Middle frontal gyrus (tissue), 1 donor: ENCODE measurements at regions not wholly inside any gene's neighbourhood (a gene's known extent, or its start where the extent isn't known, plus 50 kb on each side); places are given as distances from the start of the nearest gene placed in this dataset.
"Not testable (repeated sequence)": the region's sequence is repeated elsewhere in the genome, so short reads cannot be mapped to it uniquely, and the experiment has no call there.

ENCODE experiments used
- DNase-seq: peaks from one replicate; pipeline ENCODE4 v3.0.0-alpha.2; 2015; ENCODE audit warnings: low spot score; ENCODE audit errors: extremely low spot score

DNA sequence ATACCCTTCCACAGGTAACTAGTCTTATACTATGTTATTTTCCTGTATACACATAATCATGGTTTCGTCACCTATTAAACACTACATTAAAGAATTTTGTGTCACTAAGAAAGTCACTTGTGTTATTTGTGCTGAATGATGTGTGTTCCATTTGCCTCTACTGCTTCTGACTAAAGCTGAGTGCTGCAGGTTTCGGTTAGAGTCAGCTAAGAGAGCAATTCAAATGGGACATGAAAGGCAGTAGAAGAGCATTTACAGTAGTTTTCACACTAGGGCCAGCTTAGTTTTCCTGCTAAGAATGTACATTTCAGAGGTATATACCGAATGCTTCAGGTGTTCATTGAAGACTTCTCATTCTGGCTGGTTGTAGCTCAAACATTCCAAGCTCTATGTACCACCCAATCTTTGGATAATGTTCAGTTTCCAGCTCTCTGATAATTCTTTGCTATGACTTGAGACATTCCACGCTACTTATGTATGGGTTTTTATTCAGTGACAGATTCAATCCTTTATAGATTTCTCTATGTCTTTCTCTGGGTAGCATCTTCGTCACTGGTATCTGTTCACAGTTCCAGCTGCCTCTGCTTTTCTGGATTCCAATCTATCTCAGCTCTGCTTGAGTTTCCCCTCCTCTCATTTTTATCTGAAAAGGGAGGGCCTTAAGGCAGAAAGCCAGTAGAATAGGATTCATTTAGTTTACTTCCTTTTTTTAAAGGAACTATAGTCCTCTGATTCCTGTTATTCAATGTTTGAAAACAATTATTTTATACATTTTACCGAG is 164.4 kb downstream of the CXXC4 start:
- no peak for DNase-seq

DNA sequence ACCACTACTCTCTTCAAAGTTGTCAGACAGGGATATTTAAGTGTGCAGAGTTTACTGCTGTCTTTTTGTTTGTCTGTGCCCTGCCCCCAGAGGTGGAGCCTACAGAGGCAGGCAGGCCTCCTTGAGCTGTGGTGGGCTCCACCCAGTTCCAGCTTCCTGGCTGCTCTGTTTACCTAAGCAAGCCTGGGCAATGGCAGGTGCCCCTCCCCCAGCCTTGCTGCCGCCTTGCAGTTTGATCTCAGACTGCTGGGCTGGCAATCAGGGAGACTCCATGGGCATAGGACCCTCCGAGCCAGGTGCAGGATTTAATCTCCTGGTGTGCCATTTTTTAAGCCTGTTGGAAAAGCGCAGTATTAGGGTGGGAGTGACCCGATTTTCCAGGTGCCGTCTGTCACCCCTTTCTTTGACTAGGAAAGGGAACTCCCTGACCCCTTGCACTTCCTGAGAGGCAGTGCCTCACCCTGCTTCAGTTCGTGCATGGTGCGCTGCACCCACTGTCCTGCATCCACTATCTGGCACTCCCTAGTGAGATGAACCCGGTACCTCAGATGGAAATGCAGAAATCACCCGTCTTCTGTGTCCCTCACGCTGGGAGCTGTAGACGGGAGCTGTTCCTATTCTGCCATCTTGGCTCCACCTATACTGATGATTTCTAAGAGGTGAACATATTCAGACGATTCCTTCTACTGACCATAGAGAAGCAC is 167.6 kb downstream of the CXXC4 start:
- not testable (repeated sequence) for DNase-seq

DNA sequence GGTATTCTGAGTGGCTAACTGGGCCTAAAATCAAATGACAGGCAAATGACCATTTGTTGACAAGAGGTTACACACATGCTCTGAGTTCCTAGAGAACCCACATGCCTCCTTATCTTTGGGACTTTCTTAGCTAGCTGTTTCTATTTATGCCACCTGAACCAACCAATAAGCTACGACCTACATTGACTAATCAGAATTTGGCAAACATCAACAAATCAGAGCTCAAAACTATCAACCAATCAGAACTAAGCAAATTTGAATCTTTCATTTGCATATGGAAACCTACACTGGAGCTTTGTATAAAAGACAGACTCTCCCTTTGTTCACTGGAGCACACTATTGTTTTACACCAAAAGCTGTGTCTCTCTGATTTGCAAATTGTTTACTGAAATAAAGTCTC is 192.0 kb downstream of the CXXC4 start:
- DNase-seq, result no peak

DNA sequence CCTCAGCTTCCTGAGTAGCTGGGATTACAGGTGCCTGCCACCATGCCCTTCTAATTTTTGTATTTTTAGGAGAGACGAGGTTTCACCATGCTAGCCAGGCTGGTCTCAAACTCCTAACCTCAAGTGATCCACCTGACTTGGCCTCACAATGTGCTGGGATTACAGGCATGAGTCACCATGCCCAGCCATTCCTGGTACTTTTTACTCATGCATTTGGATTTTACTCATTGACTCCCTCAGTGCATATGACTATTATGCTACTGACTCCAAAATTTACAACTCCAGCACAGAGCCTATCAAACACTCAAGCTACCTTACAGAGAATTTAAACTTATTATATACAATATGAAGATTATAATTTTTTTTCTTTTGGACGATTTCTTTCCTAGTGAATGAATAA is 199.9 kb downstream of the CXXC4 start:
- DNase-seq, result no peak

DNA sequence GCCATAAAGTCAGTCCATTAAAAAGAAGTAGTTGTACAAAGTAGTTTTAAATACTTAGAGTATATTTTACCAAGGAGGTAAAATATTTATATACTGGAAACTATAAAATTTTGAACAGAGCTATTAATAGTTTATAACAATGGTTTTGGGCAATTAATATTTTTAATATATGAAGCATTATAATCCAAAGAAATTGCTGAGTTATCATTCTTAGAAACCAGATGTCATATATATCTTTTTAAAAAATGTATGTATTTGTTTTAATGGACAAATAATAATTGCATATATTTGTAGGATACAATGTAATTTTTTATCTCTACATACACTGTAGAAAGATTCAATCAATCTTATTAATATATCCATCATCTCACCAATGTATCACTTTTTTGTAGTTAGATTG is 207.8 kb downstream of the CXXC4 start:
- DNase-seq, result no peak

DNA sequence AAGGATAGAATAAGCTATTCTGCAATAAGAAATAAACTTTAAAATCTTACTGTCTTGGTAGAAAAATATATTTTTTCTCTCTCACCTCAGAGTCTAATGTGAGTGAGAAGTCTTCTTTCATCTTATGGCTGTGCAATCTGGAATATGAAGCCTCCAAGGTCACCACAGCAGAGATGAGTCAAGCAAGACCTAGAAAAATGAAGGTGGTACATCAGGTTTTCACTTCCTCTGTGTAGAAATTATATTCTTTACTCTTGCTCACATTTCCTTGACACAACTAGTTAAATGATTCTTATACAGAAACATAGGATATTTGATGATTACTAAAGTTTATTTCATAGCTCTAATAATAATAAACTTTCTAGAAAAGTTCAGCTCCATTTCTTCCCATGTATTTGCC is 211.4 kb downstream of the CXXC4 start:
- no peak for DNase-seq

DNA sequence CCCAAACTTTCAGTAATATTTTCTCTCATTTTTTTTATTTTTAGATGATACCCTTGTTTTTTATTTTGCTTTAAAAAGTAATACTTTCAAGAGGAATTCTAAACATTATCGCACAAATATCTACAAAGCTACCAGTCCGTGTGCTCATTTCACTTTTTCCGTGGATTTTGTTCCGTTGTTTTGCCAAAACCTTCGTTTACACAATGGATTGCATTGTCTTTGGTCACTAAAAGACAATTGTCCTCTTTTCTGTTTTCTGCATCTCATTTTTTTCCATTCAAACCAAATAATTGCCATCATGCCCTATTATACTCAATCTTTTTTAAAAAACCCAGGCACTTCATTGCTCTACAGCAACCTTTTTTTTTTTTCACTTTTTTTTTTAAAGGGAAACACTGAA is 214.9 kb downstream of the CXXC4 start:
- peak; percentile 31 for DNase-seq

DNA sequence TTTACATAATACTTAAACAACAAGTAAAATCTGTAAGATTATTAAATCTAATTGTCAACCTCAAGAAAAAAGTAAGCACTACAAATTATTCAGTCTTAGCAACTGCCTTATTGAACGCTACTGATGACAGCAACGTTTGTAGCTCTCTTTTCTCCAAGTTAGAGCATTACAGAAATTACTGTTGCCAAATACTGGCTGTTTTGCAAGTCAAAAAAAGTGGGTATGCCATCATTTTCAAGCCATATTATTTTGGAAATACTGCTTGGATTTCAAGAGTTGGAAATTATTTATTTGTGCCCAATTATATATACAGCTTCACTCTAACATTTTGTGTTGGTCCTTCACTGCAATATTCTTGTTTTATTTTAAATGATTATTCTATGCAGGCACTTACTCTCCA is 221.7 kb downstream of the CXXC4 start:
- DNase-seq, result no peak

DNA sequence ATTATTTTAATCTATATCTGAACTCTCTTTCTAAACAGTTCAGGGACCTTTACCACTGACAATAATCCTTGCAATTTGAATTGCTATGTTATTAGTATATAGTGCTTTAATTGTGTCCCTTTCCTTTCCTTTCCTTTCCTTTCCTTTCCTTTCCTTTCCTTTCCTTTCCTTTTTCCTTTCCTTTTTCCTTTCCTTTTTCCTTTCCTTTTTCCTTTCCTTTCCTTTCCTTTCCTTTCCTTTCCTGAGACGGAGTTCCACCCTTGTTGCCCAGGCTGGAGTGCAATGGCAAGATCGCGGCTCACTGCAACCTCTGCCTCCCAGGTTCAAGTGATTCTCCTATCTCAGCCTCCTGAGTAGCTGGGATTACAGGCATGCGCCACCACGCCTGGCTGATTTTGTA is 225.1 kb downstream of the CXXC4 start:
- DNase-seq, result not testable (repeated sequence)

DNA sequence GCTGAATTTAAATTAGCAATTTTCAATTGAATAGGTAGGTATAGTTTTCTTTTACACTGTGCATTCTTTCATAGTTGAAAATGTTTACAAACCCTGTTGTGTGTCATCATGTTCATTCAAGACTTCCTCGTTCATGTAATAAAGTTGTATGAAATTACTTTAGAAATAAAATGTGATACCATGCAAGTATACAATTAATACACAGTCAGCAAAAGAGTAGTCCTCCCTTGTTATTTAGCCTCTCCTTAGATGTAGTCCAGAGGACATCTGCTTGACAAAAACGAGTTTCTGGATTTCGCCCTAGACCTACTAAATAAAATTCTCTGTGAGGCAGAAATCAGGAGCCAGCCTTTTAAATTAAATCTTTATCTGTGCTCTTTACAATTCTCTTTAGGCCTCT is 231.6 kb downstream of the CXXC4 start:
- no peak for DNase-seq

DNA sequence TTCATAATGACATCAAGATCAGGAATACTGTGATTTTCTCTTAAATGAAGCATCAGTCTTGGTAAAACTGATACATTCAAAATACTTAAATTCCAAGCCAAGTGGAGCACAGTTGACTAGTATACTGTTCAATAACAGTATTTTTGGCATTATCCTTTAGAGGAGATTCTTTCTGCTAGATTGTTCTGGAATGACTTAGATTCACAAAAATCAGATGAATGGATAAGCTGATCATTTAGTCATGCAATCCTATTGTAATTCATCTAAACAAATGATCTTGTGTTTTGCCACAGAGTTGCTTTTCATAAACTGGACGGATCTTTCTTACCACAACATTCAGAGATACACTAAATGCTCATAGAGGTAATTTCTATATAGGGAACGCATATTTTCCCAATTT is 232.0 kb downstream of the CXXC4 start:
- DNase-seq, result no peak

DNA sequence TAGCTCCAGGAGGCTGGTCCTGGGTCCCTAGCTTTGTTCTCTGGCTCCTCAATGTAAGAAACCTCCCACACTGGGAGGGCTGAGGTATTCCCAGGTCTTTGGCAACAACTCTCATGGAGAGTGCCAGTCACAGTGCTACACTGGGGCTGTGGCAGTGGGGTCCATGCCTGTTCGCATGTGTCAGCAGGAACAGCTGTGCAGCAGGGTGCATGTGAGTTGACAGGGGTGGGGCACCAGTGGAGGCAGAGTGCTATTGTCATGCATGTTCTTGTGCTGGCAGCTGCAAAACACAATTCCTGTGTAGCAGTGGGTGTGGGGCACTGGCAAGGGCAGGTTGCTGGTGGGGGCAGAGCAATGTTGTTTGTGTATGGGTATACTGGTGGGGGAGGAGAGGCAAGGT is 246.0 kb downstream of the CXXC4 start:
- no peak for DNase-seq

DNA sequence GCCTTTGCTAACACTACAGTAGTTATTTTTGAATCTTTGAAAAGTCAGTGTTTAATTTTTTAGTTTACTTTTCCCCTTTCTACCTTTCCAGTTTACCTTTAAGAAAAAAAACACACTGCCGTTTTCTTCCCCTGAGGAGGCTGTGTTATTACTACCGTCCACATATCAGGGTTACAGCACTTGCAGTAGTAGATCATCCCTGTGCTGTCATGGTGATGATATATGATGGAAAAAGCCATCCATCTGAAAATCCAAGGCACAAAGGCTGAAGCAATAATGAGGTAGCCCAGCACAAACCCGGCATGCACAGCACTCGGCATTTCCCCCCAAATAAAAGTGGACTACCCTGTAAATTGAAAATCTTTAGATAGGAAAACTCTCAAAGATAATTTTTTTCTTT is 258.7 kb downstream of the CXXC4 start:
- no peak for DNase-seq

DNA sequence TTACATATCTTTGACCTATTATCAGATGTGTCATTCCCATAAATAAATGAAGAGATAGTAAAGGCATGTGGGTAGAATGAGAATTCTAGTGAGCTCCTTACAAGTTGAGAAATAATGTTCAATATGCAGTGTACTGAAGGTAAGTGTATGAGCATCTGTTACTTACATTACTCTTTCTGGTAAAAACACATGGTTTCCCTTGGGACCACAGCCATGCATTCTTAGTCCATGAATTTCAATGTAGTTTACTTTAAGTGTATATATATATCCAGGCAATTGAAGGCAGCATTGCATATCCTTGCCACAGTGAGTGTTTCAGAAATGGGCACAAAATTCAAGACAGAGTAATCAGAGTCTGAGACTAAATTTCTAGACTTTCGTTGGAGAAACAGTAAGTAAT is 277.2 kb downstream of the CXXC4 start:
- no peak for DNase-seq

DNA sequence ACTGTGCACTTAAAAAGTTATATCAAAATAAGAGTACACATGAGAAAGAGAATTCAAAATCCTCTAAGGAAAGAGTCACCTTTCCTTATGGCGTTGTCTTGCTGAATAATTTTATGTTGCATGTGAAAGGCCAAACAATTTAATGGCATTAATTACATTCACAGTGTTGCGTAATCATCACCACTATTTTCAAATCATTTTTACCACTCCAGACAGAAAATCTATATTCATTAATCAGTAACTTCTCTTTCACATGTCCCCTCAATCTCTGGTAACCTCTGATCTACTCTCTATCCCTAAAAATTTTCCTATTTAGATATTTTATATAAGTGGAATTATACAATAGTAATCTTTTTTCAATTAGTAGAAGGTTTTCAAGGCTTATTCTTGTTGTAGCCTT is 283.0 kb downstream of the CXXC4 start:
- DNase-seq, result no peak

DNA sequence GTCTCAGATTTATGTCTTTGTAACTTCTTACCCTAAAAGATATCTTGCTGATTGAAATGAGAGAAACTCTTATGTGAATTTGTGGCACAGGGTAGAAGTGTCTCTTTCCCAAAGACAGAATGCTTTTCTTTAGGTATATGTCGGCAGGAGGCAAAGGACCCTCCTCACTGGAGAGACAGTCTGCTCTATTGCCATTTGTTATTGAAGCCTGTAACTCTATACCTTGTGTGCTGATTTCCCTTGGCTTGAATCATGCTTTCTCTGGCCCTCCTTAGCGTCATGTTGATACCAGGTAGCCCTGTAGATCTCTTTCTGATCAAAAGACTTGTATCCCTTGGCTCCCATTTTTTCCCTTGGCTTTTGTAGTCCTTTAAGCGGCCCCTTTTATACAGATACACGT is 284.3 kb downstream of the CXXC4 start:
- DNase-seq, result no peak

DNA sequence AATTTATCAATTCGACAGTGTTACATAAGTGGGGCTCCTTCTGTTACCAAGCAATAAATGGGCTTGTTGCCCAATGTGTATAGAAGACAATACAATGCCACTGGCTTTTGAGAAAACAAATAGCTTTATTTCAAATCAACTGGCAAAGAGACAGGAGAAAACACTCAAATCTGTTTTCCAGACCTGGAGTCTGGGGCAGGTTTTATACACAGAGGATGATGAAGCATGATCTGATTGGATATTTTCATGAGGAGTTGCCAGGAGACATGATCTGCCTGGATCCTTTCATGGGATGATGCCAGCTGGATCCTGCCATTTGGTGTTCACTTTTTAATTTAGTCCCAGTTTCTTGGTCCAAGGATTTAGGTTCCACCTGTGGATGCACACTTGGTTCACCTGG is 287.9 kb downstream of the CXXC4 start:
- DNase-seq, result no peak

DNA sequence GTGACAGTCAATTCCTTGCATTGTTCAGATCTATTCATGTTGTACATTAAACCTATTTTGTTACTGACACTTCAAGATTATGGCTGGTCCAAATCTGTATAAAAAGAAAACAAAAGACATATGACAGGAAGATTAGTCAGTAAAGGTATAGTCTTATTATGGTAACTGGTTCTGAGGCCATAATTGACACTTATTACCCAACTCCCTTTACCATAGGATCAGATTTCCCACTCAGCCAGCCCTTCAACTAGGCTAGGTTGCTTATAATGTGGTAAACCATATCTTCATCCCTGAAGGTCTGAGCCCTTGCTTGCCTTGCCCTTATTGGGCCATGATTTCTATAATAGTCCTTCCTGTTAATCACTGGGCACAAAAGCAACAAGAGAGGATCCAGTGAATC is 289.6 kb downstream of the CXXC4 start:
- no peak for DNase-seq

DNA sequence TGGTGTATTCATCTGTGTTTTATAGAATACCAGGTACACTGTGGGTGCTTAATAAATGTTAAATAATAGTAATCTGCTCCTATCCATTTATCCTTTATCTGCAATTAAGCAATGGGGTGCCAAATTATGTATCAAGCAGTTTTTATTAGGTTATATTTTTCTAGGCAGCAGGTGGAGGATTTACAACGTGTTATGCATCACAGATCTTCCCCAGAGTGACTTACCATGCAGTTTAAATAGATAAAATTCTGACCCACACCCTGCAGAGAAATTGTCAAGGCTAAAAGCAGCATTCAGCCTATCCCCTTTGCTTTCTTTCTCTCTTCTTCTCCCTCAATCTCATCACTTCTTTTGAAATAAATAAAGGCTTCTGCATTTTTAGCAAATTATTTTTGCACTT is 306.4 kb downstream of the CXXC4 start:
- DNase-seq, result no peak

DNA sequence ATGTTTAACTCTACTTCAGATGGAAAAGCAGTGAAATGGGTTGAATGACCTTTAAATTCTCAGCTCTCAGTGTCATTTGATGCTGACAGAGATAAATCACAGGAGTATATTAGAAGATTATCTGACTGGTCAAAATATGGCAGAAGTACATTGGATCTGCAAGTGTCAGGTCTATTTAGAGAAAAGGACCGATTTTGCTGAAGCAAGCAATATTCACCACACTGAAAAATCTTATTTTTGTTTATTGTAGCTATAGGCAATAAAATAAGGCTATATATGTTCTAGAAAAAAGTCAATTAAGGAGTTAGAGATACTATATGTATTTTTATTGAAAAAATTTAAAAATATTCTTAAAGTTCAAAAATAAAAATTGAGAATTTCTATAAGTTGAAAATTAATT is 325.3 kb downstream of the CXXC4 start:
- DNase-seq, result no peak

DNA sequence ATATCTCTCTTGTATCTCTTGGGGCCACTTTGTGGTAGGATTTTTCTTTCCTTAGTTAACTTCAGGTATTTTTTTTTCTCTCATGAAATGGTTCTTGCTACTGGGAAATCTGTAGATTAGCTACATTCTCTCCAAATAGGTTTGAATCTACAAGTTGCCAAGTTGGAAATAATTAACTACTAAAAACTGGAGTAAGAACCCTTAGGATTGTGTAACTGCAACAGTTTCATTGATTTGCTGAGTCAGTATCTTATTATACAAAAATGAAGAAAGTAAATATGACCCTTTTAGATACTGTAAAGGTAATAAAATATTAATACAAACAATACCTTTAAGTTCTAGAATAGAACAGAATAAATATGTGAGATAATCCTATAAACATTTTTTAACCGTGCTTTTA is 327.9 kb downstream of the CXXC4 start:
- DNase-seq, result no peak

DNA sequence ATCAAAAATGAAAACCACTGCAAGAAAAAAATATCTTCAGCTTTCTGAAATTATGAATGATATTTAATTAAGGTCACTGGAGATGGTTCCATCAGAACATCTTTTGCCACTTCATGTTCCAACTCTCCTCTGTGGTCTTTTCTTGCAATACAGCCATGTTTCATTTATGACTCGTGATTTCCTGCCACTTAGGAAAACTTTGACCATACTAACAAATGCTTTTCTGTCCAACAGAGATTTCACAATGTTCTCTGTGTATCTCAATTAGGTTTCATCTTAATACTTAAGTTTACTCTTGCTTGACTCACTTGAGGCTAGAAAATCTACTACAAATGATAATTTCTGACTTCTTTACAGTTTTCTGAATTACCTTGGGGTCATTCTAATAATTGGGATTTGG is 330.9 kb downstream of the CXXC4 start:
- no peak for DNase-seq

DNA sequence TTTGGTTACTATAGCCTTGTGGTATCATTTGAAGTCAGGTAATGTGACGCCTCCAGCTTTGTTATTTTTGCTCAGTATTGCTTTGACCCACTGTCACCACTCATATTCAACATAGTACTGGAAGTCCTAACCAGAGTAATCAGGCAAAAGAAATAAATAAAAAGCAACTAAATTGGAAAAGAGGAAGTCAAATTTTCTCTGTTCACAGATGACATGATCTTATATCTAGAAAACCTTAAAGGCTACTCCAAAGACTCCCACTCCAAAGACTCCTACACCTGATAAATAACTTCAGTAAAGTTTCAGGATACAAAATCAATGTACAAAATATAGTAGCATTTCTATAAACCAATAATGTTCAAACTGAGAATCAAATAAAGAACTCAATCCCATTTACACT is 348.6 kb downstream of the CXXC4 start:
- no peak for DNase-seq
